ENCODE measurements at regions not wholly inside any gene's neighbourhood (a gene's known extent, or its start where the extent isn't known, plus 50 kb on each side); places are given as distances from the start of the nearest gene placed in this dataset.
A peak's percentile ranks its signal among the peaks of the same experiment; 100 is the strongest.

GRCh38 chr5:68460147-68460798 lies 244.7 kb downstream of the PIK3R1 start:
- H3K9me3 ChIP-seq (ENCODE audit: control insufficient read depth, insufficient read depth, low read depth, low read length) = no peaks in the 10 kb centered on the region
- DNase-seq (ENCODE audit: low read depth, low spot score) (peak; percentile 20), ATAC-seq (no peak)
- POLR2A ChIA-PET = no interaction called here
- no peaks in the 10 kb centered on the region for H3K27me3 ChIP-seq (ENCODE audit: control insufficient read depth, insufficient read depth, low read length)
- no peaks in the 10 kb centered on the region for H3K36me3 ChIP-seq (ENCODE audit: control insufficient read depth, insufficient read depth, low read length)
- no peaks in the 10 kb centered on the region for H3K4me1 ChIP-seq (ENCODE audit: control insufficient read depth, insufficient read depth, low read length)
- intact Hi-C loops (cut with micrococcal nuclease; ENCODE audit: unreplicated experiment) = loop anchor here (5.0 kb wide), 1 partner anchor 173 kb away; no protein-coding TSS in a partner anchor
- no peak overlapping the region for H3K4me3 ChIP-seq (ENCODE audit: low read depth in 2 of 2, low read length in 2 of 2)
- no peak overlapping the region for H3K27ac ChIP-seq (ENCODE audit: low read length)
- no TSS peak for BruUV-seq (replicated peaks)
- in situ Hi-C loops (cut with HindIII; ENCODE audit: low pct_unique_long_range_greater_than_20kb, low sequenced_read_pairs) = no loop called here
- TF ChIP-seq SIN3A (IDR thresholded peaks at IDR 0.05; ENCODE audit: borderline replicate concordance, insufficient read depth, low read depth, low read length) = no peak
- TF ChIP-seq, protein P1, sequence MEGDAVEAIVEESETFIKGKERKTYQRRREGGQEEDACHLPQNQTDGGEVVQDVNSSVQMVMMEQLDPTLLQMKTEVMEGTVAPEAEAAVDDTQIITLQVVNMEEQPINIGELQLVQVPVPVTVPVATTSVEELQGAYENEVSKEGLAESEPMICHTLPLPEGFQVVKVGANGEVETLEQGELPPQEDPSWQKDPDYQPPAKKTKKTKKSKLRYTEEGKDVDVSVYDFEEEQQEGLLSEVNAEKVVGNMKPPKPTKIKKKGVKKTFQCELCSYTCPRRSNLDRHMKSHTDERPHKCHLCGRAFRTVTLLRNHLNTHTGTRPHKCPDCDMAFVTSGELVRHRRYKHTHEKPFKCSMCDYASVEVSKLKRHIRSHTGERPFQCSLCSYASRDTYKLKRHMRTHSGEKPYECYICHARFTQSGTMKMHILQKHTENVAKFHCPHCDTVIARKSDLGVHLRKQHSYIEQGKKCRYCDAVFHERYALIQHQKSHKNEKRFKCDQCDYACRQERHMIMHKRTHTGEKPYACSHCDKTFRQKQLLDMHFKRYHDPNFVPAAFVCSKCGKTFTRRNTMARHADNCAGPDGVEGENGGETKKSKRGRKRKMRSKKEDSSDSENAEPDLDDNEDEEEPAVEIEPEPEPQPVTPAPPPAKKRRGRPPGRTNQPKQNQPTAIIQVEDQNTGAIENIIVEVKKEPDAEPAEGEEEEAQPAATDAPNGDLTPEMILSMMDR (IDR thresholded peaks at IDR 0.05) = peak; percentile 66; the same call in 1 of the 2 replicates
- CTCF ChIA-PET = interaction anchor here (0.6 kb wide), 1 partner anchor 9 kb away, joined by 4 read pairs; no protein-coding TSS in a partner anchor

- Histone ChIP-seq H3K27me3 (ENCODE audit: control insufficient read depth, insufficient read depth, low read length) (no peaks in the 10 kb centered on the region), H3K4me3 (ENCODE audit: low read depth in 2 of 2, low read length in 2 of 2) (no peak overlapping the region), H3K36me3 (ENCODE audit: control insufficient read depth, insufficient read depth, low read length) (no peaks in the 10 kb centered on the region), H3K27ac (ENCODE audit: low read length) (no peak overlapping the region), H3K4me1 (ENCODE audit: control insufficient read depth, insufficient read depth, low read length) (no peaks in the 10 kb centered on the region), H3K9me3 (ENCODE audit: control insufficient read depth, insufficient read depth, low read depth, low read length) (no peaks in the 10 kb centered on the region)
- POLR2A ChIA-PET = no interaction called here
- intact Hi-C loops (cut with micrococcal nuclease; ENCODE audit: unreplicated experiment) = loop anchor here (5.0 kb wide), 1 partner anchor 176 kb away; no protein-coding TSS in a partner anchor
- ATAC-seq (no peak), DNase-seq (ENCODE audit: low read depth, low spot score) (no peak)
- in situ Hi-C loops (cut with HindIII; ENCODE audit: low pct_unique_long_range_greater_than_20kb, low sequenced_read_pairs) = no loop called here
- CTCF ChIA-PET = no interaction called here
- TF ChIP-seq, protein P1 (IDR thresholded peaks at IDR 0.05) = no peak
- TF ChIP-seq REST (IDR thresholded peaks at IDR 0.05; ENCODE audit: insufficient read depth in 1 of 2, low read depth in 2 of 2, low read length in 1 of 2) (no peak), POLR2AphosphoS5 (IDR thresholded peaks at IDR 0.05; ENCODE audit: low read depth, low read length) (no peak), TCF7L2 (IDR thresholded peaks at IDR 0.05; ENCODE audit: low read depth, low read length) (no peak), SIN3A (IDR thresholded peaks at IDR 0.05; ENCODE audit: borderline replicate concordance, insufficient read depth, low read depth, low read length) (no peak)
- BruUV-seq (replicated peaks) = no TSS peak
Observed at GRCh38 chr5:68463606-68464005, 248.1 kb downstream of the PIK3R1 start.
